Loucy (cell line): ENCODE measurements at regions not wholly inside any gene's neighbourhood (a gene's known extent, or its start where the extent isn't known, plus 50 kb on each side); places are given as distances from the start of the nearest gene placed in this dataset.

Experiments
- CTCF ChIP-seq: fragments of 200-600 bp; sonication (generic); conservative IDR thresholded peaks from 2 replicates; pipeline ENCODE4 v1.5.1; 2014; ENCODE audit warnings: mild to moderate bottlenecking, antibody characterized with exemption, low read length
- EZH2phosphoT487 ChIP-seq: fragments of 200-600 bp; IDR thresholded peaks from 2 replicates; pipeline ENCODE4 v1.6.1; 2018; ENCODE audit warnings: antibody characterized with exemption, mild to moderate bottlenecking, moderate library complexity, borderline replicate concordance

DNA sequence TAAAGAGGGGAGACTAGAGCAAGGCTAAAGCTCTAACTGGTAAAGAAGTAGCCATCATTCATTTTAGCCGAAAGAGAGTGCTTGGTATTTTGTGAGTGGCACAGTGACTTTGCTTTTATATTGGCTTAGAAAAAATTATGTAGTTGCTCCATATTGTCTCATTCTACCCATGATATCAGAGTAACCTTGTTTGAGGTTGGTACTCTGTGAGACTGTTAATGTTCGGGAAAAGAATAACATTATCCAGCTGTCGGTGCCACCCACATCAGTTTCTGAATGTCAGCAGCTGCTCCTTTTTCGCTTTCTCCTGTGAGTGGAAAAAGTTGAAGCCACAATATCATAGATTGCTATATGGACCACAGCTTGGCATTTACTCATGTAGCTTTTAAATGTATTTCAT, 376.4 kb upstream of the KCNN2 start:
- TF ChIP-seq CTCF (no peak), EZH2phosphoT487 (no peak)
